Gastroesophageal sphincter (tissue), 4 donors: ENCODE measurements at regions not wholly inside any gene's neighbourhood (a gene's known extent, or its start where the extent isn't known, plus 50 kb on each side); places are given as distances from the start of the nearest gene placed in this dataset.
A peak's percentile ranks its signal among the peaks of the same experiment; 100 is the strongest.

ENCODE experiments used
- ATAC-seq: fragments of 150-250 bp; one replicate; pipeline ENCODE4 v1.9.1; 2016; ENCODE audit warnings: mild to moderate bottlenecking, moderate library complexity
- H3K27ac ChIP-seq, 4 donors: fragments of 200-600 bp; sonication (generic) in 3 of 4; 1 replicate in 3 of 4; 2 replicates in 1 of 4; pipeline ENCODE4 v1.5.1; 2016 to 2019
- H3K27me3 ChIP-seq: fragments of 200-600 bp; sonication (generic); one replicate; pipeline ENCODE4 v1.5.1; 2019
- H3K36me3 ChIP-seq, 2 donors: fragments of 200-600 bp; sonication (generic); one replicate each; pipeline ENCODE4 v1.5.1; 2019; ENCODE audit warnings: control low read depth in 1 of 2
- H3K4me1 ChIP-seq, 3 donors: fragments of 200-600 bp; sonication (generic); 1 replicate in 2 of 3; 2 replicates in 1 of 3; pipeline ENCODE4 v1.5.1; 2016 to 2019; ENCODE audit warnings: control low read depth in 2 of 3
- H3K4me3 ChIP-seq, 2 donors: fragments of 200-600 bp; sonication (generic); one replicate each; pipeline ENCODE4 v1.5.1; 2019; ENCODE audit warnings: mild to moderate bottlenecking in 1 of 2, moderate library complexity in 1 of 2
- H3K9me3 ChIP-seq, 3 donors: fragments of 200-600 bp; sonication (generic); one replicate each; pipeline ENCODE4 v1.5.1; 2017 to 2019; ENCODE audit warnings: control low read depth in 2 of 3
- EP300 ChIP-seq: sonication (generic); formaldehyde crosslinking; IDR thresholded peaks from one replicate; pipeline ENCODE4 v1.6.1; 2017; ENCODE audit warnings: antibody characterized with exemption, mild to moderate bottlenecking
- POLR2A ChIP-seq, 2 donors: fragments of 450-650 bp; IDR thresholded peaks; one replicate each; pipeline ENCODE4 v1.6.1; 2017; ENCODE audit warnings: antibody characterized with exemption in 2 of 2, mild to moderate bottlenecking in 2 of 2, moderate library complexity in 1 of 2
- POLR2AphosphoS5 ChIP-seq: sonication (generic); formaldehyde crosslinking; IDR thresholded peaks from one replicate; pipeline ENCODE4 v1.6.1; 2017; ENCODE audit warnings: antibody characterized with exemption
- WGBS, 2 donors: methylation state at CpG; one replicate each; pipeline ENCODE4 v1.1.5; 2018; ENCODE audit warnings: low coverage in 1 of 2; 5-methylcytosine and 5-hydroxymethylcytosine counted together
- TF ChIP-seq, protein P1 (sequence below), 4 experiments: fragments of 200-600 bp in 2 of 4; fragments of 450-650 bp in 2 of 4; sonication (generic) in 1 of 4; IDR thresholded peaks; one replicate each; pipeline ENCODE4 v1.5.1; 2017 to 2019; ENCODE audit warnings: antibody characterized with exemption in 4 of 4, mild to moderate bottlenecking in 2 of 4, moderate library complexity in 2 of 4

- no peak overlapping the region for H3K4me3 ChIP-seq
Measured at GRCh38 chr12:59041241-59042121, 121.2 kb upstream of the LRIG3 start.

GRCh38 chr12:59040656-59041055 is 120.4 kb upstream of the LRIG3 start:
- TF ChIP-seq POLR2AphosphoS5 (peak; percentile 71), POLR2A (IDR thresholded peaks at IDR 0.05) (no peak)
- Histone ChIP-seq H3K4me1 (peaks cover 0 to 33% (median 3%) of the 10 kb centered on the region in 3 donors), H3K4me3 (no peak overlapping the region), H3K27ac (peak overlapping the region; percentile 43 to 82 (median 74)), H3K27me3 (no peaks in the 10 kb centered on the region), H3K36me3 (no peaks in the 10 kb centered on the region), H3K9me3 (no peaks in the 10 kb centered on the region)
- peak; percentile 71 for ATAC-seq
- WGBS, 2 donors = 0 to 22% methylated on average over 1 of the region's 1 CpG

More at GRCh38 chr12:59041241-59042121, 121.2 kb upstream of the LRIG3 start:
- Histone ChIP-seq H3K4me1 (peaks cover 0 to 33% (median 3%) of the 10 kb centered on the region in 3 donors), H3K27ac (peak overlapping the region; percentile 59 to 82 (median 74)), H3K9me3 (no peaks in the 10 kb centered on the region), H3K27me3 (no peaks in the 10 kb centered on the region), H3K36me3 (no peaks in the 10 kb centered on the region)
- 10 to 19% methylated on average over 4 of the region's 4 CpGs for WGBS, 2 donors
- peak; percentile 82 for ATAC-seq
- TF ChIP-seq, protein P1, sequence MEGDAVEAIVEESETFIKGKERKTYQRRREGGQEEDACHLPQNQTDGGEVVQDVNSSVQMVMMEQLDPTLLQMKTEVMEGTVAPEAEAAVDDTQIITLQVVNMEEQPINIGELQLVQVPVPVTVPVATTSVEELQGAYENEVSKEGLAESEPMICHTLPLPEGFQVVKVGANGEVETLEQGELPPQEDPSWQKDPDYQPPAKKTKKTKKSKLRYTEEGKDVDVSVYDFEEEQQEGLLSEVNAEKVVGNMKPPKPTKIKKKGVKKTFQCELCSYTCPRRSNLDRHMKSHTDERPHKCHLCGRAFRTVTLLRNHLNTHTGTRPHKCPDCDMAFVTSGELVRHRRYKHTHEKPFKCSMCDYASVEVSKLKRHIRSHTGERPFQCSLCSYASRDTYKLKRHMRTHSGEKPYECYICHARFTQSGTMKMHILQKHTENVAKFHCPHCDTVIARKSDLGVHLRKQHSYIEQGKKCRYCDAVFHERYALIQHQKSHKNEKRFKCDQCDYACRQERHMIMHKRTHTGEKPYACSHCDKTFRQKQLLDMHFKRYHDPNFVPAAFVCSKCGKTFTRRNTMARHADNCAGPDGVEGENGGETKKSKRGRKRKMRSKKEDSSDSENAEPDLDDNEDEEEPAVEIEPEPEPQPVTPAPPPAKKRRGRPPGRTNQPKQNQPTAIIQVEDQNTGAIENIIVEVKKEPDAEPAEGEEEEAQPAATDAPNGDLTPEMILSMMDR (IDR thresholded peaks at IDR 0.05) = no peak
- TF ChIP-seq POLR2A (IDR thresholded peaks at IDR 0.05) (no peak), POLR2AphosphoS5 (peak; percentile 89)

- no peaks in the 10 kb centered on the region for H3K27me3 ChIP-seq
- H3K9me3 ChIP-seq = no peaks in the 10 kb centered on the region
- no peaks in the 10 kb centered on the region for H3K36me3 ChIP-seq
- no peak overlapping the region for H3K4me3 ChIP-seq
- H3K4me1 ChIP-seq = peaks cover 0 to 33% (median 3%) of the 10 kb centered on the region in 3 donors
- no CpG with 5 or more reads among the region's 2 CpGs for WGBS, 2 donors
- no peak for ATAC-seq
- no peak for TF ChIP-seq POLR2A (IDR thresholded peaks at IDR 0.05)
- TF ChIP-seq, protein P1 (IDR thresholded peaks at IDR 0.05) = no peak
- TF ChIP-seq EP300 = no peak
- TF ChIP-seq POLR2AphosphoS5 = no peak
- peak overlapping the region; percentile 43 to 75 (median 60) for H3K27ac ChIP-seq
Measured at GRCh38 chr12:59040043-59040442, 119.7 kb upstream of the LRIG3 start.

GRCh38 chr12:59039005-59039404 is 118.7 kb upstream of the LRIG3 start:
- Histone ChIP-seq H3K4me1 (peaks cover 0 to 33% (median 3%) of the 10 kb centered on the region in 3 donors), H3K36me3 (no peaks in the 10 kb centered on the region), H3K9me3 (no peaks in the 10 kb centered on the region), H3K27me3 (no peaks in the 10 kb centered on the region), H3K4me3 (no peak overlapping the region), H3K27ac (no peak overlapping the region)
- no peak for ATAC-seq
- TF ChIP-seq EP300 (no peak), POLR2A (IDR thresholded peaks at IDR 0.05) (no peak), POLR2AphosphoS5 (no peak)
- TF ChIP-seq, protein P1 (IDR thresholded peaks at IDR 0.05) = no peak
- 47 to 53% methylated on average over 2 of the region's 2 CpGs for WGBS, 2 donors

DNA sequence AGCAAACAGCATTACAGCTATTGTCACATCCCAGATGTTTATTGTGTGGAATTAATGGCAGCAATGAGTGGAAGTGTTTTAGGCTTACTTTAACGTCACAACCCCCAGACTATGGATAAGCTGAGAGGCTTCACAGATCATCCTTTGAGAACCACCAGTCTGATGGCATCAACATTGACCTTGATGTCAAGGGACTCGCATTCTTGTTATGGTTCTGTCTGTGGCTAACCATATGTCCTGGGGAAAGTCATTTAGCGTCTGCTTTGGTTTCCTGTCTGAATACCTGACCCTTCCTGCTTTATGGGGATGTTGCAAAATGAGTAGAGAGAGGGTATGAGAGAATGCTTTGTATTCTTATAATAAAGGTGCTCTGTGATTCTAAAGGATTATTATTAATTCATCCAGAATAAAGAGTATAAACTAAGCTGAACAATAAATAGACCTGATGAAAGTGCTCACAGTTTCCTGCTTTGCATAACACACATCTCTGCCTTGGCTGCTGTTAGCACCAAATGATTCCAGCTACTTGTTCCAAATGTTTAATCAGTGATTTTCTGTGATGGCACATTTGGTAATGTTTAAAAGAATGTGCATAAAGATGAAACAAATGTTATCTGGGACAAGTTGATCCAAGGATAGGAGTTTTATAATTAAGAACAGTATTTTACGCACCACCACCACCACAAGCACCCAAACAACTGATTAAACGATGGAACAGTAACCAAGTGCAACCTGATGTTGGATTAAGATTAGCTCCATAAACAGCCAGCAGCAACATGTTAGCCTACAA is 116.9 kb upstream of the LRIG3 start:
- H3K9me3 ChIP-seq = no peaks in the 10 kb centered on the region
- H3K4me1 ChIP-seq = peaks cover 0 to 31% (median 3%) of the 10 kb centered on the region in 3 donors
- TF ChIP-seq, protein P1 (IDR thresholded peaks at IDR 0.05) = no peak
- TF ChIP-seq POLR2AphosphoS5 = no peak
- no peak for TF ChIP-seq POLR2A (IDR thresholded peaks at IDR 0.05)
- TF ChIP-seq EP300 = no peak
- no peak for ATAC-seq
- H3K27me3 ChIP-seq = no peaks in the 10 kb centered on the region
- H3K36me3 ChIP-seq = no peaks in the 10 kb centered on the region
- peak overlapping the region in 3 of 4 donors; percentile 16 to 39 (median 20) for H3K27ac ChIP-seq
- no peak overlapping the region for H3K4me3 ChIP-seq
- WGBS, 2 donors = 51 to 57% methylated on average over 5 of the region's 5 CpGs
